Activated CD8-positive, alpha-beta memory T cell treated with anti-CD3 and anti-CD28 coated beads for 1 hour (primary cell): ENCODE measurements at regions not wholly inside any gene's neighbourhood (a gene's known extent, or its start where the extent isn't known, plus 50 kb on each side); places are given as distances from the start of the nearest gene placed in this dataset.

Experiments
- DNase-seq, 2 donors: peaks; one replicate each; pipeline ENCODE4 v3.0.0-alpha.2; 2020; ENCODE audit warnings: low read depth in 1 of 2; ENCODE audit errors: extremely low read depth in 1 of 2

DNA sequence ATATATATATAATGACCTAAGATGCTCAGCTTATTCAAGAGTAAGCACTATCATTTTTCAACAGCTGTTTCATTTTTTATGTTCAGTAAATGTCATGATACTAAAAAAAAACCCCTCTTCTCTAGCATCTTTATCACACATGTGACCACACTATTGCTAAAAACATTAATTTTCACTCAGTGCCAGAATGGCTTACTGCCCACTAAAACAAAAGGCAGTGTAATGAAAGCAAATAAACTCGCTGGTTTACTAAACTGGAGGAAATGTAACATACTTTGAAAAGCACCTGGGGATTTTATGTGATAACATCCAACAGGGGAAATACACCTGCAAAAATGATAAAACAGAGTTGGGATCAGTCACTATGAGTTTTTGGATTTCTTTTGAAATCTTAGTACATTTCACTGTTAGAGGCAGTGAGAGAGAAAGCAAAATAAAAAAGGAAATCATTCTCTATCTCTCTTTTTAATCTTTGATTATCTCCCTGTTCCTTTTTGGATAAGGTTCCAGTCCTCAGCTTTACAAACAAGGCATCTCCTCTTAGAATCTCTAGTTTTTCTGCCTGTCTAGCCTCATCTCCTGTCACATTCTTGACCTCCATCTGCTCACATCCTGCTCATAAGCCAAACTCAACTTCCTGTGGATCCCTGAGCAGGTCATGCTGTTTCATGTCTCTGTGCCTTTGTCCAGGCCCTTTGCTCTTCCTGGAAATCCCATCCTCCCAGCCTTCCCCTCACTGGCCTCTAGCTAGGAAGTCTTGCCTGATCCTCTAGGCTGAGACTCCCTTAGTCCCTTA, 338.0 kb downstream of the MAN2A1 start:
- DNase-seq: no peak

DNA sequence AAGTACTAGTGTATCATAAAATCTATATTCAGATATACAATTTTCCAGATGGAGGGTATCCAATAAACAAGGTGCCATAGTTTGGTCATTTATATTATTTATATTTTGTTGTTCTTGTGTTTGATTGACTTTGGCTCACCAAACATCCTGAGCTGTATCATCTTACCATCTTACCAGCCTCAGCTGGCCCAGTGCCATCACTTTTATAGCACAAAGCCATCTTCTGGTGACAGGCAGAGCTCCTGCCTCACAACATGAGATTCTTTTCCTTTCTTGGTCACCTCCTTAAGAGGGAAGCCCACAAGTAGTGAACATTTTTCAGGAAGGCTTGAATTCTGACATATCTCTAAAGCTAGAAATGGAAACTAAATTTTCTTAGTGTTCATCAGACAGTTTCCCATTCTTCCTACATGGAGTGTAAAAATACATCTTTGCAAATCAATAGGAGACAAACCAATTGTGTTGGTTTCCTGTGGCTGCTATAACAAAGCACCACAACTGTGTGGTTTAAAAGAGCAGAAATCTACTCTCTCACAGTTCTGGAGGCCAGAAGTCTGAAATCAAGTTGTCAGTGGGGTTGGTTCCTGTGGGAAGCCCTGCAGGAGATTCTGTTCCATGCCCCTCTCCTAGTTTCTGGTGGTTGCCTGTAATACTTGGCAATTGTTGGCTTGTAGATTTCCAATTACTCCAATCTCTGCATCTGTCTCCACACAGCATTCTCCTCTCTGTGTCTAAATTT, 341.8 kb downstream of the MAN2A1 start:
- no peak for DNase-seq

DNA sequence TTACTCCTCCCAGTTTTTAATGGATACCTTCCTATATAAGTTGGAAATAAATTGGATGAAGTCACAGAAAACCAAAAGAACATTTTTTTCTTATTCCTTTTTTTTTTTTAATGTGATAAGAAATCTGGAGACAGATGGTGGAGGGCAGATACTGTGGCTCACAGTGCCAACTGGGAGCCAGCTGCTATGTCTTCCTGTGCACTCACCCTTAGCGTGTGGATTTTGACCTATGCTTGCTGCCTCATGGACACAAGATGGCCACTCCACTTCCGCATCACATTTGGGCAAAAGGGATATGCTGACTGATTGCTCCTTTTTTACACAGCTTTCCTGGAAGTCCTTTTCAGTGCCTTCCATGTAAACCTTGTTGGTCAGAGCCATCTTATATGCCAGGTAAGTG, 342.6 kb downstream of the MAN2A1 start:
- no peak for DNase-seq

DNA sequence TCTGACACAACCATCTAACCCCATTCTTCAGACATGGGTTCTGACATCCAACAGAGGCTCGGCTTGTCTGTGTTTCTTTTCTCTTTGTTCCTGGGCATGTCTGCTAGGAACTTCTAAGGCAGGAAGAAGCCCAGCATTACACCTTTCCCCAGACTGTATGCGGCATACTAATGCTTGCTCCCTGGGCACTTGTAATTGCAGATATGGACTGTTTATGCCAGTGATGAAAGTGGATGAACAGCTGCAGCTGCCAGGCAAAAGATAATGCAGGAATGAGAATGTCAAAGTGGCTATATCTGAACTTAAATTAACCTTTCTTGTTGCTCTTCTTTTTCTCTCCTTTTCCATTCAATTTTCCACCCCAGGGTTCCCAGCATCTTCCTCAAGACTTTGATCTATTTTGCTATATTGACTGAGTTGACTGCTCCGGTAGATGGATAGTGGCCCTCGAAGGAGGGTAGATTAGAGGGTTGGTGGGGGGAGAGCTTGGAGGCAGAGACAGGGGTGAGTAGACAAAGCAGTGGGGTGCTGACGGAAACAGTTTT, 344.4 kb downstream of the MAN2A1 start:
- DNase-seq: no peak

DNA sequence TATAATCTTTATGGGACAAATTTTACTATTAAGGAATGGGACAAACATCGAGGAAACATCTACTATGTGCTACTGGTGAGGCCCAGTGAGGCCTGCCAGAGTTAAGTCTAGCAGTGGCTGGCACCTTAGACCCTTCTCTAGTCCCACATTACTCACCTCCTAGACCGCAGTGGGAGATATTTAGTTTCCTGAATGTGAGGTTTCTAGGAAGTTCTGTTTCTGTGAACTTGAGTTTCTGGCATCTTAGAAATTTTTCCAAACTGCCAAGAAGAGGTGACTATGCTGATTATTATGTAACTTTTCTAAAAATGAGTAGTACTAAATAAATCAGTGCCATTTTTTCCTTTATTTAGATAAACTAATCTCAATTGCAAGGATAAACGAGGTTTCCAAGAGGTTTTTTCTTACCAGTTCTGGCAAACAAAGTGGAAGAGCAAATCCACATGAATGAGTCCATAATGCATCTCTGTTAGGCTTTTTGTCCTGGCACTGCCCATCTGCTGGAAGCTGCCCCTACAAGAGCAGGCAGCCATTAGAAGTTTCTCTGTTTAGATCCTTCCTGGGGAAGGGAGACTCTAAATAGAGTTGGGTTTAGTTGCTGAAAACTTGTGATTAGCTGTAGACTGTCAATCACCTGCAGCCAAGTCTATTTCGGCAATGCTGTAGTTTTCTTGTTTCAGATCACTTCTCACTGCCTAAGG, 348.7 kb downstream of the MAN2A1 start:
- no peak for DNase-seq

DNA sequence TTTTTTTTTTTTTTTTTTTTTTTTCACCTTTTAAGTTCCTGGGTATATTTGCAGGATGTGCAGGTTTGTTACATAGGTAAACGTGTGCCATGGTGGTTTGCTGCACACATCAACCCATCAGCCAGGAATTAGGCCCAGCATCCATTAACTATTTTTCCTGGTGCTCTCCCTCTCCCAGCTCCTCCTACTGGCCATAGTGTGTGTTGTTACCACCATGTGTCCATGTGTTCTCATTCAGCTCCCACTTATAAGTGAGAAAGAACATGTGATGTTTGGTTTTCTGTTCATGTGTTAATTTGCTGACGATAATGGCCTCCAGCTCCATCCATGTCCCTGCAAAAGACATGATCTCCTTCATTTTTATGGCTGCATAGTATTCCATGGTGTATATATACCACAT, 350.5 kb downstream of the MAN2A1 start:
- DNase-seq: no peak

GRCh38 chr5:110043025-110043424, 353.3 kb downstream of the MAN2A1 start:
- no peak for DNase-seq

- DNase-seq: no peak
Measured at GRCh38 chr5:110045158-110045557, 355.4 kb downstream of the MAN2A1 start.

- no peak for DNase-seq
Measured at GRCh38 chr5:110048491-110048890, 358.8 kb downstream of the MAN2A1 start.

GRCh38 chr5:110049816-110050215, 360.1 kb downstream of the MAN2A1 start:
- DNase-seq: no peak

DNA sequence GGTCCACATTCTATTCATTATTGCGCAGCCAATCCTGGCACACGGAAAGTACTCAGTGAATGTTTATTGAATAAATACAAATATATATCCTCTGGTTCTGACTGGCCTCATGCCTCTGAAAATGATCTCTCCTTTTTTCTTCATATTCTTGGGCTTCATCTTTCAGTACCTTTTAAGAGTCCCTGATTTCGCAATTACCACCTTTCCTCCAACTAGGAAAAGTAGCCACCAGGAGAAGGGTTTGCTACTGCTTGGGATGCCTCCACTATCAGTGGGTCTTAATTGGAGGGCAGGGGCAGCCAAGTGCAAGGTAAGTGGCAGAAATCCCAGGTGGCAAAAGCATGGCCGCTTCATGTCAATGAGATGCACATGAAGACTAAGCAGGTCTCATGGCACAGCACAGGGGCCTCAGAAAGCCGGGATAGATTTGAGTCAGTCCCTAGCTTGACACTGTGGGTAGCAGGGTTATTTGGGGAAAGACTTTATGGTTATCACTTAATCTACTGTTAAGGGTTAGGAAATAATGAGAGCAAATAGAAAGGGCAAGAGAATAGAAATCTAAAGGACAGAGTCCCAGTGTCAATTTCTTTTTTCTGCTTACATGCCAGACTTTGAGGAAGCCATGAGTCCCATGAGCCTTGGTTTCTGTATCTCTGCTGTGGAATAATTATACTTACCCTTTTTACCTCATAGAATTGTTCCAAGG, 361.1 kb downstream of the MAN2A1 start:
- no peak for DNase-seq

GRCh38 chr5:110053205-110053604, 363.5 kb downstream of the MAN2A1 start:
- DNase-seq: no peak

- DNase-seq: no peak
Measured at GRCh38 chr5:110053824-110054223, 364.1 kb downstream of the MAN2A1 start.

DNA sequence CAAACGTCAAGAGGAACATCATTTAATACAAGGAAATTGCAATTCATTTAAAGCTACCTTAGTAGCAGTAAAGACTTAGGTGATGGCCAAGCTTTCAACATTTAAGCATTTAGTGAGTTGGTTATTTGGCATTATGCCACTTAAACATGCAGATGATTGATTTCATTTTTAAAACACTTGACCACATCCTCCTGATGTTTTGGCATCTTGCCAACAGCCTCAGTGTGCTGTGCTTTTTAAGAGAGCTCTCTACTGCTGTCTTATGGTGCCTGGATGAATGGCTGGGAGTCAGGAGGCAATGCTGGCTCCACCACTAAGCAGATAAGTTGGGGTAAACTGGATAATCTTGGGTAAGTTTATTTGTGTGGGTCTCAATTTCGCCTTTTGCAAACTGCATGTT, 364.5 kb downstream of the MAN2A1 start:
- peak; percentile 37 to 44 for DNase-seq

DNA sequence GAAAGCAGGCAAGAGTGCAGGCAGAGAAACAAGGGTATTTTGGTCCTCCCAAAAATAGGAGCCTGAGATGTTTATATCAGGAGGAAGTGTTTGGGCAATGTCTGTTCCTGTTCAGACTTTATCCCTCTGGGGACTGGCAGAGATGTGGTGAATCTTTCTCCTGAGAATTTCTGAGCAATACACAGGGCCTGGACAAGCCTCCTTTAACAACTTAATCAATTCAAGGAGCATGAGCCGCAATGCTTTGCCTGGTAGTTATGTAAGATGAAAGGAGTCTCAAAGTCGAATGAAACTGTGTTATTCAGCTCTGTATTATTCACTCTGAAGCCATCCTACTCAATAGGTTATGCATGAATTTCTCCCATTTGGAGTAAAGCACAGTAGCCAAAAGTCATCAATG, 365.6 kb downstream of the MAN2A1 start:
- no peak for DNase-seq

GRCh38 chr5:110056580-110057114, 366.9 kb downstream of the MAN2A1 start:
- DNase-seq: no peak

GRCh38 chr5:110058175-110058574, 368.4 kb downstream of the MAN2A1 start:
- DNase-seq: no peak

- no peak for DNase-seq
Measured at GRCh38 chr5:110062246-110062645, 372.5 kb downstream of the MAN2A1 start.

DNA sequence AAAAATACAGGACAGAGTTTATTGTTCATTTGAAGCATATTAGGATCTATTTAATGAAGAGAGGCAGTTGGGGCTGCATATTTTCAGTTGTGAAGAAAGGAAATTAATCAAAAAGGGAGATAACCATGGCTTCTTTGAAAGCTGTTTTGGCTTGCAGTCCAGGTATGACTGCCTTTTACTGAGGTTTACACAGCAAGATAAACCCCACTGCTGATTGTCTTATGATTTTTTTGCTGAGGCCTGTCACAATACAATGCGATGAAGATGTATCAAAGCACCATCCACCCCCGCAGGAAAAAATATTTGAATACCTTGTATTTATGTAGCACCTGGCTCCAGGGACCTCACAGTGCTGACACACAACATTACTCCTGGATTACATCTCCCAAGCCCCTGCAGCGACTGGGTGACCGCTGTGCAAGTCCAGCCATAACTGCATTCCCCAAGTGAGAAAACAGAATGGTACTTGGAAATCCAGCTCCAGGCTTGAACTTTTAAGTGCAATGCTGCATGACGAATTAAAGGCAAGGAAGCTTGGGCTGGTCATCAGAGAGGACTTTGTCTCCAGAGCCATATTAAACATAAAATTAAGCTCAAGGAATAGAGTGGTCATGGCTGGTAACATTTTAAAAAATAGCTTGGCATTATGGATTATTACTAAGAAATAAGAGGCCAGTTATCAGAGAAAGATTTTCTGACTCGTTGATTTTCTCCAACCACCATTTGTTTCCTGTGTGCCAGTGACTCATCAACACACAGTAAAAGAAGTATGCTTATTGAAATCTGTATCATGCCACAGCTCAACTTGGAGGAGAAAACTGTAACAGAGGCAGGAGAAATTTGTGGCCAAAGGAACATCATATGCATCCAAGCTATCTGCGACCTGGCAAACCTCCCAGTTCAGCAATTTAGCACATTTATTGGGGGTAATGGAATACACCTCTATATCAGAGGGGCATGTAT, 374.2 kb downstream of the MAN2A1 start:
- no peak for DNase-seq
